ENCODE measurements at regions not wholly inside any gene's neighbourhood (a gene's known extent, or its start where the extent isn't known, plus 50 kb on each side); places are given as distances from the start of the nearest gene placed in this dataset.
A peak's percentile ranks its signal among the peaks of the same experiment; 100 is the strongest.
"Not testable (repeated sequence)": the region's sequence is repeated elsewhere in the genome, so short reads cannot be mapped to it uniquely, and the experiment has no call there.

DNA sequence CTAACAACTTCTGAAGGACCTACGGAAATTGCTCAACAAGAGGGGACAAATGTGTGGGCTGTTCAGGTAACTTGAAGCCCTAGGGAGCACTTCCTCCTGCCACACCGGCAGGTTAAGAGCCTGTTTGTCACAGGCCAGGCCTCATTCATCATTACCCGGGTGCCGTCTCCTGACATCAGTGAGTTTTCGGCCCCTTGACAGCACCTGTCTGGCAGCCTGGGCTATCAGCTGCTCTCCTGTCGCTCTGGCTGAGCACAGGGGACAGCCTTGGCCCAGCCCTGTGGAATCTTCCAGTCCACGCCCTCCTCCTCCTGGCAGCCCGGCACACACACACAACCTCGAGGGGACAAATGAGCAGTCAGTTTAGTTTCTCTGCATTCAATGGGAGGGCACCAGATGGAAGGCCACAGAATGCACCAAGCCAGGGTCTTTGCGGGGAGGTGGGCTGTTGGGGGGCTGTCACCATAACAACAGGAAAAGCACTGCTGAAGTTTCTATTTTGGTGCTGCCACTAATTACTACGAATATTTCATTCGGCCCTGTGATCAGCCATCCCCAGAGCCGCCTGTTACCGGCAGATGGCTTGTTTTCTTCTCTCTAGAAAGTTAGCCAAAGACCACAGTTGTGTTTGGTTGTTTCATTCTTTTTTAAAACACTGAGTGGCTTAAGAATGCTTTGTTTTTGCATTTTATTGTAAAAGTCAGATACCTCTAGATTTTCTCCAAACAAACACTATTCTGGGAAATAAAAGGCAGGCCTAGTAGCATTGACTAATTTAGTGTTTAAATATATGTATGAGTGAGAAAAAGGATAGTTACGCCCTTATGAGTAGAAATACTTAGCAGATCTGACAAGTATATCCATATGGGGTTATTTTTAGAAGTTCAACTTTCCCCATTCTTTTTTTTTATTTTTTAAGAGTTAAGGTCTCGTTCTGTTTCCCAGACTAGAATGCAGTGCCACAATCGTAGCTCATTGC is 189.9 kb upstream of the NDUFV2 start:
- DNase-seq (ENCODE audit: low read depth) = no peak

GRCh38 chr18:8913606-8914403 is 188.7 kb upstream of the NDUFV2 start:
- not testable (repeated sequence) for DNase-seq (ENCODE audit: low read depth)

- not testable (repeated sequence) for DNase-seq (ENCODE audit: low read depth)
Measured at GRCh38 chr18:8914404-8915264, 187.9 kb upstream of the NDUFV2 start.

DNA sequence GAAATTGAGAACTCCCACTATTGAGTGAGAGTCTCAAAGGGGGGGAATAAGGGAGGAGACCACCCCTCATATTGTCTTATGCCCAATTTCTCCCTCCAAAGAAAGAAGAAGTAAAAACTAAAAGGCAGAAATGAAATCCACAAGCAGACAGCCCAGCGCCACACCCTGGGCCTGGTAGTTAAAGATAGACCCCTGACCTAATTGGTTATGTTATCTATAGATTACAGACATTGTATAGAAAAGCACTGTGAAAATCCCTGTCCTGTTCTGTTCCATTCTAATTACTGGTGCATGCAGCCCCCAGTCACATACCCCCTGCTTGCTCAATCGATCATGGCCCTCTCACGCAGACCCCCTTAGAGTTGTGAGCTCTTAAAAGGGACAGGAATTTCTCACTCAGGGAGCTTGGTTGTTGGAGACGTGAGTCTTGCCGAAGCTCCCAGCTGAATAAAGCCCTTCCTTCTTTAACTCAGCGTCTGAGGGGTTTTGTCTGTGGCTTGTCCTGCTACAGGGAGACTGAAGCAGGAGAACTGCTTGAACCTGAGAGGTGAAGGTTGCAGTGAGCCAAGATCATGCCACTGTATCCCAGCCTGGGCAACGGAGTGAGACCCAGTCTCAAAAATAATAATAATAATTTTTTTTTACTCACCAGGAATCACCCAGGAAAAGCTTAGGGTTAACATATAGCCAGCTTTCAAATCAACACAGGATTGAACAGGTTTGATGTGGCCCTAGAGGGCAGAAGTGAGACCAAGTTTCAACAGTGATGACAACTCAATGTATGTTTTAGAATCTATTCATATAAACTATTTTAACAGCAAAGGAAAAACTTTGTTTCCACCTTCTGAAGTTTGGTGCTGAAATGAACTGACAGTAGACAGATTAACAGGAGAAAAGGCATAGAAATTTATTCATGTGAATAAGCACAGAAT is 181.4 kb upstream of the NDUFV2 start:
- DNase-seq (ENCODE audit: low read depth) = not testable (repeated sequence)

DNA sequence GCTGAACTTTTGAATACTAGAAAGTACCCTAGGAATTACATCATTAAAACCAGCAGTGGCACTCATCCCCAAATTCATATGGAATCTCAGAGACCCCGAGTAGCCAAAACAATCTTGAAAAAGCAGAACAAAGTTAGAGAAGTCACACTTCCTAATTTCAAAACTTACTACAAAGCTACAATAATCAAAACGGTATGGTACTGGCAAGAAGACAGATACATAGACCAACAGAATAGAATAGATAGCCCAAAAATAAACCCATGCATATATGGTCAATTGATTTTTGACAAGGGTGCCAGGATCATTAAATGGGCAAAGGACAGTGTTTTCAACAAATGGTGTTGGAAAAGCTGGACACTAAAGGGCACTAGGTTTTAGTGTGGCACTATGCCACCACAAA is 176.0 kb upstream of the NDUFV2 start:
- no peak for DNase-seq (ENCODE audit: low read depth)

DNA sequence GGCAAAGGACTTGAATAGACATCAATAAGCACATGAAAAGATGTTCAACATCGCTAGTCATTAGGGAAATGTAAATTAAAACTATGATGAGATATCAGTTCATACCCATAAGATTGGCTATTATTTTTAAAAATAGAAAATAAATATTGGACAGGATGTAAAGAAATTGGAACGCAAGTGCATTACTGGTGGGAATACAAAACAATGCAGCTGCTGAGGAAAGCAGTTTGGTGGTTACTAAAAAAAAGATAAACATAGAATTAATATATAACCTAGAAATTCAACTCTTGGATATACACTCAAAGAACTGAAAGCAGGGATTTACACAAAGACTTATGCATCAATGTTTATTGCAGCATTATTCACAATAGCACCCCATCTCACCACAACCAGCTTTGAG is 174.5 kb upstream of the NDUFV2 start:
- no peak for DNase-seq (ENCODE audit: low read depth)

DNA sequence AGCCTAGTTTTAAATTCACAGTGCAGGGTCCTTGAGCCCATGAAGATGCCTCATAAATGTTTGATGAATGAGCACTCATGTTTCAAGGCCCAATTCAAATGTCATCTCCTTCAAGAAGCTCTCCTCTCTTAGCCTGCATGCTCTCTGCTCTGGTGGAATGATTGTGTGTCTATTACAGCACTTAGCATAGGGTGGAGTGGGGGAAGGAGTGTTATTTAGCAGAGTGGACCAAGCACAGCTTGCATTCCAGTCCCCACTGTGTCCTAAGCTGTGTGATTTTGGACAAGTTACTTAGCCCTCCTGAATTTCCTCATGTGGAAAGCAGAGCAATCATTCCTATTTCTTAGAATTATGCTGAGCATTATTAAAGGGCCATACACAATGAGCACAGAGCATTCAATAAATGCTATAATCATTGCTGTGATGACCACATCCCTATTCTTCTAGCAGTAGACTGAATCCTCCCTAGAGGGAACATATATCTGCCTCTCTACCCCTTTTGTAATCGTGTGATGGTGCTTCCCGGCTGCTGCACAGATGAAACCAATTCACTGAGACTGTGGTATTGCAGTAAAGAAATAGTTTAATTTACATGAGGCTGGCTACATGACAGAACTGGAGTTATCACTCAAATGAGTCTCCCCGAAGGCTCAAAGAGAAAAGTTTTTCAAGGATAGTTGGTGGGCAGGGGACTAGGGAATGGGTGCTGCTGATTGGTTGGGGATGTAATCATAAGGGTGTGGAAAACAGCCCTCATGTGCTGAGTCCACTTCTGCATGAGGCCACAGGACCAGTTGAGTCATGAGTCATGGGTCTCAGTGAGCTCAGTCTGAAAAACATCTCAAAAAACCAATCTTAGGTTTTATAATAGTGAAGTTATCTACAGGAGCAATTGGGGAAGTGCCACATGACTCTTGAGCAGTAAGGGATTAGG is 173.4 kb upstream of the NDUFV2 start:
- DNase-seq (ENCODE audit: low read depth) = no peak

DNA sequence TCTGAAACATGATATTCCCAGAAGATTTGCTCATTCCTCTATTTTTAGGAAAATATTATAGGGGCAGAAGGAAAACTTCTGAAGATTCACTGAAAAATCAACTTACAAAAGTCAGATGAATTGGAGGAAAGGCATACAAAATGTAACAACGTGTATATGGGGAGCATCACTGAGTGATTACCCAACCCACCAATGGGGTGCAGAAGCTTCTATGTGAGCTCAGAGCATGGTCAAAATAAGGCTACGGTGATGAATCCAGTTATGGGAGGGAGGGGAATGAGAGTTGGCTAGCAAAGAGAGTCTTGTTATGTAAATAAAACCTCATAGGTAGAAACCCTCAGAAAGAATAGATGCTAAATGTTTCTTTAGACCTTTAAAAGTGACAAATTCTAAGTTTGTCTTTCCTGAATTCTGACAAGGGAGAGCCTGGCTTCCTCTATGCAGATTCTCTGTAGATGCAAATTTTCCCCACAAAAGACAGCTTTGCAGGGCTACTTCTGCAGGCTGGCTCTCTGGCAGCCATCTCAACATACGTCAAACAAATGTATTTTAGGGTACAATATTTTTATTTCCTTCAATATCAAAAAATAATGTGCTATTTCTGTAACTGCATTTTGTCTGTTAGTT is 171.4 kb upstream of the NDUFV2 start:
- no peak for DNase-seq (ENCODE audit: low read depth)

DNA sequence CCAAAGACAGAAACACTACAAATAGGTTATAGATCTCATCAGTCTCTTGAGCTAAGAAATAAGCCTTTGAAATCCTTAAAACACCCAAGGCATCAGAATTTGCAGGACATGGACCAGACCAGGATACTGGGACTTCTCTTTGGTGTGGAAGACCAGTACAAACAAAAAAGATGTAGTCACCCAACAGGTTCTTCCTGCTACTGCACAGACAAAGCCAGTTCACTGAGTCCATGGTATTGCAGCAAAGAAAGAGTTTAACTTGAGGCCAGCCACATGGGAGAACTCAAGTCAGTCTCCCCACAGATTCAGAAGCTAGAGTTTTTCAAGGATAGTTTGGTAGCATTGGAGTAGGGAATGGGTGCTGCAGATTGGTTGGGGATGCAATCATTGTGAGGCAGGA is 169.6 kb upstream of the NDUFV2 start:
- DNase-seq (ENCODE audit: low read depth) = no peak

DNA sequence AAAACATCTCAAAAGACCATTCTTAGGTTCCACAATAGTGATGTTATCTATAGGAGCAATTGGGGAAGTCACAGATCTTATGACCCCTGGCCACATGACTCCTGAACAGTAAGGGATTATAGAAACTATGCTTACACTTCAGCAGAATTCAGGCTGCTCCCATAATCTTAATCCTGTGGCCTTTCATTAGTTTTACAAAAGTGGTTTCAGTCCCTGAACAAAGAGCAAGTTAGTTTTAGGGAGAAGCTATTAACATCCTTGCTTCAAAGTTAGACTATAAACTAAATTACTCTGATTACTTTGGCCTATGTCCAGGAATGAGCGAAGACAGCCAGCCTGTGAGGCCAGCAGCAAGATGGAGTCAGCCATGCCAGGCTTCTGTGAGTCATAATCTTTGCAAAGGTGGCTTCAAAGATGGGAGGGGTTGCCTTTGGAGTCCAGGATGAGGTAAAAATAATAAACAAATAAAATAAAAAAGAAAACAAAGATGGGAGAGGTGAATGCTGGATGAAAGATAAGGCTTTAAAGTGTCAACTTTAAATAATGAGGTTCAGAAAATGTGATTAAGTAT is 168.7 kb upstream of the NDUFV2 start:
- no peak for DNase-seq (ENCODE audit: low read depth)

GRCh38 chr18:8935346-8935745 is 167.2 kb upstream of the NDUFV2 start:
- not testable (repeated sequence) for DNase-seq (ENCODE audit: low read depth)

DNA sequence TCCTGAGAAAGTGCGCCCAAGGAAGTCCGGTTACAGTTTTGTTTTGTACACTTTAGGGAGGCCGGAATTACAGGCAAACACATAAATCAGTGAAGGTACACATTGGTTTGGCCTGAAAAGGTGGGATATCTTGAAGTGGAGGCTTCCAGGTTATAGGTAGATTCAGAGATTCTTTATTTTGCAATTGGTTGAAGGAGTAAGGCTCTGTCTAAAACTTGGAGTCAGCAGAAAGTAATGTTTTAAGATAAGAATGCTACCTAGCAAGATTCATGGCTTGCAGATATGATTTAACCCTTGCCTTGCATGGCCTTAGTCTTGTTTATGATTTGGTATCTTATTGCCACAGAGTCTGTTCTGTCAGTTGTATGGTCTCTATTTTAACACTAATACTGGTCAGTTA is 165.9 kb upstream of the NDUFV2 start:
- no peak for DNase-seq (ENCODE audit: low read depth)

DNA sequence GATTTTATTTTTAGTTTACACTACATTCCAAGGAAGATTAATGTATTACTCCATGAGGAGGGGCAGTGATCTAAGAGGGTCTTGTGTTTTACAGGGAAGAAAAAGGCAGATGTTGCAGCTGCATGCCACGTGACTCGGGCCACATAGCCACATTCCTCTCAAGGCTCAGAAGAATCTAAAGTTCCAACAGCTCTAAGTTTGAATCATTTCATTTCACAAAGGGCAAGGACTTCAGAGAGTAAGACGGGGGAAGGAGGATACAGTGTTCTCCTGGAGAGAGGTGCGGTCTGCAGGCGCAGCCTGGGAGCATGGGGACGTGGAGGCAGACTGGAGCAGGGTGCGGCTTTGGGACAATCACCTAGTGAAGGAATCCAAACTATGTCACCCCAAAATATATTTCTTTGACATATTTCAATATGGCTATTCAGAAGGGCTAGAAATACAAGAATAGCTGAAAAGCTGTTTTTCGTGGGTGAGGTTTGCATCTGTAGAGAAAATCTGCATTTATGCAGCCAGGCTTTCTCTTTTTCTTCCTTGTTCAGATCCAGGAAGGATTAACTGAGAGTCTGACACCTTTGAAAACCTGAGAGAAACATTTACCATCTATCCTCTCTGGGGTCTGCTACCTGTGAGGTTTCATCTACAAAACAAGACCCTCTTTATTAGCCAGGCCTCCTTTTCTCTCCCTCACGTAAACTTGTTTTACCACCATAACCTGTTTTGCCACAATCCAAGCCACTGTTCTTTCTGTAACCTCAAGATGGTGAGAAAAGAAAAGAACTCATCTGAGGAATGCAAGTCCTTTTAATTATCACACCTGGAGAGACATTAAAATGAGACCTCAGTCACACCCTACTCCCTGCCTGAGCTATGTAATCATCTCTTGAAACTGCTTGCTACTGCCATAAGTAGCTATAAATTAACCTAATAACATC is 165.1 kb upstream of the NDUFV2 start:
- no peak for DNase-seq (ENCODE audit: low read depth)

DNA sequence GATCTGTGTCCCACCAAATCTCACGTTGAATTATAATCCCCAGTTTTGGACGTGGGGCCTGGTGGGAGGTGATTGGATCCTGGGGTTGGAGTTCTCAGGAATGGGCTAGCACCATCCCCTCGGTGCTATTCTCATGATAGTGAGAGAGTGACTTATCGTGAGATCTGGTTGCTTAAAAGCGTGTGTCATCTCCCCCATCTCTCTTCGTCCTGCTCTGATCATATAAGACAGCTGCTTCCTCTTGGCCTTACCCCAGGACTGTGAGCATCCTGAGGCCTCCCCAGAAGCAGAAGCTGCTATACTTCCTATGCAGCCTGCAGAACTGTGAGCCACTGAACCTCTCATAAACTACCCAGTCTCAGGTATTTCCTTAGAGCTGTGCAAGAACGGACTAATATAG is 163.7 kb upstream of the NDUFV2 start:
- DNase-seq (ENCODE audit: low read depth) = no peak

GRCh38 chr18:8942021-8942908 is 160.2 kb upstream of the NDUFV2 start:
- no peak for DNase-seq (ENCODE audit: low read depth)

DNA sequence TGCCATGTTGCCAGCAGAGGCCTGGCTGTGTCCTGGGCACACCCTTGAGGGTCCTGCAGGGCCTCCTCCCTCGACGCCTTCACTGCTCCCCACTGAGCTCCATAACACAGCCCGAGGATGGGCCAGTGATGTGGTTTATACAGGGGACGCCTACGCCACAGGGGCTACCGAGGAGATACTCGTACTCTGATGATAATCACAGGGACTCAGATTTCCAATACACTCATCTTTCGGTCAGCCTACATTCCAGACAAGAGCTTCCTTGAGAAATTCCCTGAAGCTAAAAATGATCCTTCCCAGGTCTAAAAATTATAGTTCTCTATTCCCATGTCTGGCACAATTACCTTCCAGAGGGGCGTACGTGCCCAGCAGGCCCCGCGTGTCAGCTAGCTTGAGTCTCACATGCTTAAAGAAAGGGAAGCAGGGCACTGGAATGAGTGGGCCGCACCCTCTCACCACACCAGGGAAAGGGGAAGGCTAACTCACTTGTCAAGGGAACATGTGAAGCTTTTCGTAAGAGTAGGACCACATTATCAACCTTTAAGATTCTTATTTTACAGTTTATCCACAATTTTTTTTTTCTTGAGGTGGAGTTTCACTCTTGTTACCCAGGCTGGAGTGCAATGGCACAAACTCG is 159.5 kb upstream of the NDUFV2 start:
- peak; percentile 57 for DNase-seq (ENCODE audit: low read depth)

Data from RPMI7951 (cell line).